ENCODE measurements at regions not wholly inside any gene's neighbourhood (a gene's known extent, or its start where the extent isn't known, plus 50 kb on each side); places are given as distances from the start of the nearest gene placed in this dataset.

DNA sequence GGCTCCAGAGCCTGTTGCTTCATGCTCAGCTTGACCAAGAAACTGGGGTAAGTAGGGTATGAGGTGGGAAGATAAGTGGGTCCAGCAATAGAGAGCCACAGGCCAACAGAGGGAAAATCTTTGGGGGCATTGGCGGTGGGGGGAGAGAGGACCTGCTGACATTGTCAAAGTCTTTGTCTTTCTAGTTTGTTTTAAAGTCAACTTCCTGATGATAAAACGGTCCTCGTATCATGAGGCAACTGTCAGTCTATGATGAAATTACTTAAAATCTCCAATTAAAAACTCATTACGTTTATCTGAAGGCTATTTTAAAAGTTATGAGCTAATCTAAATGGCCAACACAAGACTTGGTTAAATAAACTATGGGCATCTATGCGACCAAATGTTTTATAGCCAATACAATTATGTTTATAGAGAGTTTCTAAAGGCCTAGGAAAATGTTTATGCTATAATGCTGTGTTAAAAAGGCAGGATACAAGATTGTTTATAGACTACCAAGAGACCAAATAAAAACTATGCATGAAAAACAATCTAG is 84.4 kb upstream of the CD28 start:
- Histone ChIP-seq H3K27ac (replicated peaks; ENCODE audit: low read length) (no peak overlapping the region), H4K8ac (ENCODE audit: low read depth, low read length) (no peak overlapping the region), H3K23ac (ENCODE audit: low read depth, low read length, poor library complexity) (no peak overlapping the region), H2BK12ac (ENCODE audit: low read length) (no peak overlapping the region), H3K4ac (ENCODE audit: low read length) (no peak overlapping the region), H4K91ac (ENCODE audit: low read depth, low read length, poor library complexity) (no peak overlapping the region), H3K4me2 (ENCODE audit: insufficient read depth, low read length, poor library complexity, severe bottlenecking) (no peak overlapping the region), H3K9me3 (replicated peaks in 1 of 2; ENCODE audit: control insufficient read depth in 2 of 2, insufficient read depth in 1 of 2, low read depth in 1 of 2, low read length in 2 of 2) (no peaks in the 10 kb centered on the region), H3K9ac (ENCODE audit: low read depth, low read length, poor library complexity) (no peak overlapping the region), H3K79me1 (ENCODE audit: low read depth, low read length) (no peaks in the 10 kb centered on the region), H3K36me3 (replicated peaks in 1 of 2; ENCODE audit: control insufficient read depth in 2 of 2, insufficient read depth in 2 of 2, low read length in 2 of 2) (no peaks in the 10 kb centered on the region), H3K4me3 (ENCODE audit: low read length in 2 of 2) (no peak overlapping the region), H2BK5ac (ENCODE audit: low read length) (no peak overlapping the region), H3K27me3 (ENCODE audit: control insufficient read depth in 3 of 3, insufficient read depth in 3 of 3, low read depth in 1 of 3, low read length in 3 of 3) (no peaks in the 10 kb centered on the region), H3K14ac (ENCODE audit: low read length) (no peak overlapping the region), H2BK120ac (ENCODE audit: low read depth, low read length) (no peak overlapping the region), H3K4me1 (ENCODE audit: control insufficient read depth in 2 of 2, insufficient read depth in 1 of 2, low read depth in 1 of 2, low read length in 2 of 2) (no peaks in the 10 kb centered on the region), H3K18ac (ENCODE audit: low read length) (no peak overlapping the region), H2AFZ (ENCODE audit: low read length) (no peak overlapping the region), H2BK15ac (ENCODE audit: low read length) (no peak overlapping the region), H2AK5ac (ENCODE audit: low read depth, low read length) (no peak overlapping the region)
- no peak for DNase-seq (ENCODE audit: low spot score)
- WGBS, 2 donors (ENCODE audit: extremely low coverage in 2 of 2, insufficient read length in 2 of 2, insufficient replicate concordance in 1 of 2): no CpG with 5 or more reads among the region's 5 CpGs

DNA sequence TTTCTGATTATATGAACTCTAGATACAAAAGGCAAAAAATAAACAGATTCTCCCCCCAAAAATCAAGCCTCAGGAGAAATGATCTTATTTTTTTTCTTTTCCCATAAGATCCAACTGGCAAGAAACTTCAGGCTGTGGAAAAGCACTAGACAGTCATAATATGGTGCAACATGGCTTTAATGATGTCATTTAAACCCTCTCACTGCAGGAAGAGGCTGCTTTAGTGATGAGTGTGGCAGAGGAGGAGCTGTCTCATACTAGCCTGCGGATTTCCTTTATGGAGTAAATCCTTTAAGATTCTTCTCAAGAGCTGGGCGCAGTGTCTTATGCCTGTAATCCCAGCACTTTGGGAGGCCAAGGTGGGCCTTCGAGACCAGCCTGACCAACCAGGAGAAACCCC is 83.3 kb upstream of the CD28 start:
- no peak overlapping the region for H3K4ac ChIP-seq (ENCODE audit: low read length)
- H2BK15ac ChIP-seq (ENCODE audit: low read length): no peak overlapping the region
- no peak overlapping the region for H2BK12ac ChIP-seq (ENCODE audit: low read length)
- no CpG with 5 or more reads among the region's 3 CpGs for WGBS, 2 donors (ENCODE audit: extremely low coverage in 2 of 2, insufficient read length in 2 of 2, insufficient replicate concordance in 1 of 2)
- no peak overlapping the region for H3K4me2 ChIP-seq (ENCODE audit: insufficient read depth, low read length, poor library complexity, severe bottlenecking)
- H3K23ac ChIP-seq (ENCODE audit: low read depth, low read length, poor library complexity): no peak overlapping the region
- no peak overlapping the region for H2BK120ac ChIP-seq (ENCODE audit: low read depth, low read length)
- no peak overlapping the region for H3K9ac ChIP-seq (ENCODE audit: low read depth, low read length, poor library complexity)
- no peaks in the 10 kb centered on the region for H3K4me1 ChIP-seq (ENCODE audit: control insufficient read depth in 2 of 2, insufficient read depth in 1 of 2, low read depth in 1 of 2, low read length in 2 of 2)
- H3K79me1 ChIP-seq (ENCODE audit: low read depth, low read length): no peaks in the 10 kb centered on the region
- H2AFZ ChIP-seq (ENCODE audit: low read length): no peak overlapping the region
- H3K14ac ChIP-seq (ENCODE audit: low read length): no peak overlapping the region
- no peak for DNase-seq (ENCODE audit: low spot score)
- H3K27me3 ChIP-seq (ENCODE audit: control insufficient read depth in 3 of 3, insufficient read depth in 3 of 3, low read depth in 1 of 3, low read length in 3 of 3): no peaks in the 10 kb centered on the region
- no peaks in the 10 kb centered on the region for H3K36me3 ChIP-seq (replicated peaks in 1 of 2; ENCODE audit: control insufficient read depth in 2 of 2, insufficient read depth in 2 of 2, low read length in 2 of 2)
- no peak overlapping the region for H2BK5ac ChIP-seq (ENCODE audit: low read length)
- H3K4me3 ChIP-seq (ENCODE audit: low read length in 2 of 2): no peak overlapping the region
- H3K9me3 ChIP-seq (replicated peaks in 1 of 2; ENCODE audit: control insufficient read depth in 2 of 2, insufficient read depth in 1 of 2, low read depth in 1 of 2, low read length in 2 of 2): no peaks in the 10 kb centered on the region
- H4K8ac ChIP-seq (ENCODE audit: low read depth, low read length): no peak overlapping the region
- no peak overlapping the region for H2AK5ac ChIP-seq (ENCODE audit: low read depth, low read length)
- H3K18ac ChIP-seq (ENCODE audit: low read length): no peak overlapping the region
- H3K27ac ChIP-seq (replicated peaks; ENCODE audit: low read length): no peak overlapping the region
- H4K91ac ChIP-seq (ENCODE audit: low read depth, low read length, poor library complexity): no peak overlapping the region

- Histone ChIP-seq H3K36me3 (replicated peaks in 1 of 2; ENCODE audit: control insufficient read depth in 2 of 2, insufficient read depth in 2 of 2, low read length in 2 of 2) (no peaks in the 10 kb centered on the region), H3K18ac (ENCODE audit: low read length) (no peak overlapping the region), H2BK120ac (ENCODE audit: low read depth, low read length) (no peak overlapping the region), H4K8ac (ENCODE audit: low read depth, low read length) (no peak overlapping the region), H3K23ac (ENCODE audit: low read depth, low read length, poor library complexity) (no peak overlapping the region), H4K91ac (ENCODE audit: low read depth, low read length, poor library complexity) (no peak overlapping the region), H3K9ac (ENCODE audit: low read depth, low read length, poor library complexity) (no peak overlapping the region), H2BK15ac (ENCODE audit: low read length) (no peak overlapping the region), H2BK5ac (ENCODE audit: low read length) (no peak overlapping the region), H3K9me3 (replicated peaks in 1 of 2; ENCODE audit: control insufficient read depth in 2 of 2, insufficient read depth in 1 of 2, low read depth in 1 of 2, low read length in 2 of 2) (no peaks in the 10 kb centered on the region), H2AK5ac (ENCODE audit: low read depth, low read length) (no peak overlapping the region), H2AFZ (ENCODE audit: low read length) (no peak overlapping the region), H3K27me3 (ENCODE audit: control insufficient read depth in 3 of 3, insufficient read depth in 3 of 3, low read depth in 1 of 3, low read length in 3 of 3) (no peaks in the 10 kb centered on the region), H3K4me2 (ENCODE audit: insufficient read depth, low read length, poor library complexity, severe bottlenecking) (no peak overlapping the region), H3K4ac (ENCODE audit: low read length) (no peak overlapping the region), H3K14ac (ENCODE audit: low read length) (no peak overlapping the region), H2BK12ac (ENCODE audit: low read length) (no peak overlapping the region), H3K4me3 (ENCODE audit: low read length in 2 of 2) (no peak overlapping the region), H3K27ac (replicated peaks; ENCODE audit: low read length) (no peak overlapping the region), H3K4me1 (ENCODE audit: control insufficient read depth in 2 of 2, insufficient read depth in 1 of 2, low read depth in 1 of 2, low read length in 2 of 2) (no peaks in the 10 kb centered on the region), H3K79me1 (ENCODE audit: low read depth, low read length) (no peaks in the 10 kb centered on the region)
- no CpG with 5 or more reads among the region's 6 CpGs for WGBS, 2 donors (ENCODE audit: extremely low coverage in 2 of 2, insufficient read length in 2 of 2, insufficient replicate concordance in 1 of 2)
- DNase-seq (ENCODE audit: low spot score): no peak
These were observed 82.8 kb upstream of the CD28 start for GRCh38 chr2:203623661-203624060.

- Histone ChIP-seq H2AFZ (ENCODE audit: low read length) (no peak overlapping the region), H3K18ac (ENCODE audit: low read length) (no peak overlapping the region), H3K9ac (ENCODE audit: low read depth, low read length, poor library complexity) (no peak overlapping the region), H3K14ac (ENCODE audit: low read length) (no peak overlapping the region), H4K91ac (ENCODE audit: low read depth, low read length, poor library complexity) (no peak overlapping the region), H3K4ac (ENCODE audit: low read length) (no peak overlapping the region), H3K79me1 (ENCODE audit: low read depth, low read length) (no peaks in the 10 kb centered on the region), H3K4me2 (ENCODE audit: insufficient read depth, low read length, poor library complexity, severe bottlenecking) (no peak overlapping the region), H3K9me3 (replicated peaks in 1 of 2; ENCODE audit: control insufficient read depth in 2 of 2, insufficient read depth in 1 of 2, low read depth in 1 of 2, low read length in 2 of 2) (no peaks in the 10 kb centered on the region), H3K27ac (replicated peaks; ENCODE audit: low read length) (no peak overlapping the region), H2BK15ac (ENCODE audit: low read length) (no peak overlapping the region), H3K4me3 (ENCODE audit: low read length in 2 of 2) (no peak overlapping the region), H3K27me3 (ENCODE audit: control insufficient read depth in 3 of 3, insufficient read depth in 3 of 3, low read depth in 1 of 3, low read length in 3 of 3) (no peaks in the 10 kb centered on the region), H2BK120ac (ENCODE audit: low read depth, low read length) (no peak overlapping the region), H3K23ac (ENCODE audit: low read depth, low read length, poor library complexity) (no peak overlapping the region), H4K8ac (ENCODE audit: low read depth, low read length) (no peak overlapping the region), H2AK5ac (ENCODE audit: low read depth, low read length) (no peak overlapping the region), H2BK12ac (ENCODE audit: low read length) (no peak overlapping the region), H3K4me1 (ENCODE audit: control insufficient read depth in 2 of 2, insufficient read depth in 1 of 2, low read depth in 1 of 2, low read length in 2 of 2) (no peaks in the 10 kb centered on the region), H3K36me3 (replicated peaks in 1 of 2; ENCODE audit: control insufficient read depth in 2 of 2, insufficient read depth in 2 of 2, low read length in 2 of 2) (no peaks in the 10 kb centered on the region), H2BK5ac (ENCODE audit: low read length) (no peak overlapping the region)
- no peak for DNase-seq (ENCODE audit: low spot score)
- no CpG with 5 or more reads among the region's 1 CpG for WGBS, 2 donors (ENCODE audit: extremely low coverage in 2 of 2, insufficient read length in 2 of 2, insufficient replicate concordance in 1 of 2)
These were observed 80.7 kb upstream of the CD28 start for GRCh38 chr2:203625701-203626100.
